Ascending aorta (tissue), 2 donors: ENCODE measurements at regions not wholly inside any gene's neighbourhood (a gene's known extent, or its start where the extent isn't known, plus 50 kb on each side); places are given as distances from the start of the nearest gene placed in this dataset.

ENCODE experiments used
- DNase-seq, 2 donors: peaks; one replicate each; pipeline ENCODE4 v3.0.0-alpha.2; 2019; ENCODE audit warnings: low spot score in 2 of 2
- H3K27ac ChIP-seq, 2 donors: fragments of 200-600 bp; sonication (generic); one replicate each; pipeline ENCODE4 v1.5.1; 2016 to 2017; ENCODE audit warnings: mild to moderate bottlenecking in 1 of 2
- H3K27me3 ChIP-seq: fragments of 200-600 bp; sonication (generic); one replicate; pipeline ENCODE4 v1.5.1; 2017
- H3K36me3 ChIP-seq, 2 donors: fragments of 200-600 bp; sonication (generic); one replicate each; pipeline ENCODE4 v1.5.1; 2016
- H3K4me1 ChIP-seq, 2 donors: fragments of 200-600 bp; sonication (generic); one replicate each; pipeline ENCODE4 v1.5.1; 2016 to 2017; ENCODE audit warnings: mild to moderate bottlenecking in 1 of 2
- H3K4me3 ChIP-seq, 2 donors: fragments of 200-600 bp; sonication (generic); one replicate each; pipeline ENCODE4 v1.5.1; 2016 to 2017; ENCODE audit warnings: mild to moderate bottlenecking in 1 of 2
- H3K9me3 ChIP-seq, 2 donors: fragments of 200-600 bp; sonication (generic); one replicate each; pipeline ENCODE4 v1.5.1; 2016
- CTCF ChIP-seq, 3 experiments: fragments of 200-600 bp in 2 of 3; fragments of 450-650 bp in 1 of 3; sonication (generic) in 2 of 3; IDR thresholded peaks; one replicate each; pipeline ENCODE4 v1.5.1; 2016 to 2019; ENCODE audit warnings: antibody characterized with exemption in 3 of 3, mild to moderate bottlenecking in 1 of 3, moderate library complexity in 1 of 3
- intact Hi-C: fragments of 100-400 bp; cut with DNase I; formaldehyde crosslinking; loops from one replicate; pipeline ENCODE4 v1.15.1; 2023

- no peak for DNase-seq
- no peaks in the 10 kb centered on the region for H3K9me3 ChIP-seq
- TF ChIP-seq CTCF (IDR thresholded peaks at IDR 0.05), result no peak
- no peaks in the 10 kb centered on the region for H3K4me1 ChIP-seq
- no peaks in the 10 kb centered on the region for H3K27me3 ChIP-seq
- H3K4me3 ChIP-seq, result no peak overlapping the region
- no peak overlapping the region for H3K27ac ChIP-seq
- intact Hi-C loops, result no loop called here
- H3K36me3 ChIP-seq, result no peaks in the 10 kb centered on the region
Measured at GRCh38 chr3:193972832-193973231, 163.1 kb upstream of the HES1 start.

GRCh38 chr3:193974191-193974652 is 161.7 kb upstream of the HES1 start:
- no peak for TF ChIP-seq CTCF (IDR thresholded peaks at IDR 0.05)
- no peaks in the 10 kb centered on the region for H3K36me3 ChIP-seq
- no peak for DNase-seq
- H3K27me3 ChIP-seq, result no peaks in the 10 kb centered on the region
- H3K4me3 ChIP-seq, result no peak overlapping the region
- intact Hi-C loops, result no loop called here
- H3K27ac ChIP-seq, result no peak overlapping the region
- H3K9me3 ChIP-seq, result no peaks in the 10 kb centered on the region
- no peaks in the 10 kb centered on the region for H3K4me1 ChIP-seq

GRCh38 chr3:193974671-193975535 is 161.0 kb upstream of the HES1 start:
- no peaks in the 10 kb centered on the region for H3K36me3 ChIP-seq
- H3K27ac ChIP-seq, result no peak overlapping the region
- no peak for TF ChIP-seq CTCF (IDR thresholded peaks at IDR 0.05)
- H3K4me3 ChIP-seq, result no peak overlapping the region
- intact Hi-C loops, result no loop called here
- no peaks in the 10 kb centered on the region for H3K27me3 ChIP-seq
- H3K9me3 ChIP-seq, result no peaks in the 10 kb centered on the region
- no peak for DNase-seq
- peaks cover 0 to 2% of the 10 kb centered on the region in 2 donors for H3K4me1 ChIP-seq

- intact Hi-C loops, result no loop called here
- TF ChIP-seq CTCF (IDR thresholded peaks at IDR 0.05), result no peak
- Histone ChIP-seq H3K4me3 (no peak overlapping the region), H3K4me1 (peaks cover 0 to 6% of the 10 kb centered on the region in 2 donors), H3K36me3 (no peaks in the 10 kb centered on the region), H3K27me3 (no peaks in the 10 kb centered on the region), H3K9me3 (no peaks in the 10 kb centered on the region), H3K27ac (no peak overlapping the region)
- DNase-seq, result no peak
Measured at GRCh38 chr3:193977622-193978021, 158.3 kb upstream of the HES1 start.

GRCh38 chr3:193978030-193978429 is 157.9 kb upstream of the HES1 start:
- H3K4me1 ChIP-seq, result peaks cover 0 to 10% of the 10 kb centered on the region in 2 donors
- intact Hi-C loops, result no loop called here
- H3K27ac ChIP-seq, result no peak overlapping the region
- H3K9me3 ChIP-seq, result no peaks in the 10 kb centered on the region
- H3K4me3 ChIP-seq, result no peak overlapping the region
- no peaks in the 10 kb centered on the region for H3K36me3 ChIP-seq
- H3K27me3 ChIP-seq, result no peaks in the 10 kb centered on the region
- DNase-seq, result no peak
- TF ChIP-seq CTCF (IDR thresholded peaks at IDR 0.05), result no peak
